NCI-H69 (cell line): ENCODE measurements at regions not wholly inside any gene's neighbourhood (a gene's known extent, or its start where the extent isn't known, plus 50 kb on each side); places are given as distances from the start of the nearest gene placed in this dataset.
A peak's percentile ranks its signal among the peaks of the same experiment; 100 is the strongest.

Experiments used
- DNase-seq: peaks from one replicate; lab custom pipeline; 2025; lab: John Stamatoyannopoulos, UW

DNA sequence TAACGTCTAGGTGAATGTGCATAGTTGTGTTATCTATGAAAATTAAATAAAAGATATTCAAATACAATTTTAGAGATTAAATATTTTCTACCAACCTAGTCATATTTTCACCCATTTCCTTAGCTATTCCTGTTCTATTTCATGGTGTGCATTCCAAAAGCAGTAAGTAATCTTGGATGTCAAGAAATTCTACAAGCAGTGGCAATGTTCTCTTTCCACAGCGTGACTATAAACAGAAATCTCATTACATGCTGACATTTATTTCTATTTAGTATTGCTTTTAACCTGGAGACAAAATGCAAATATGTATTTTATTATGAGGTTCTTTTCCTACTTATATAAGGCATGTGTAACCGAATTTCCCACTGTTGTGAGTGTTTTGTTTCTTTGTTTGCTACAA, 510.0 kb downstream of the ACTL7B start:
- no peak for DNase-seq

GRCh38 chr9:108339251-108339650, 516.5 kb downstream of the ACTL7B start:
- DNase-seq: peak; percentile 28

DNA sequence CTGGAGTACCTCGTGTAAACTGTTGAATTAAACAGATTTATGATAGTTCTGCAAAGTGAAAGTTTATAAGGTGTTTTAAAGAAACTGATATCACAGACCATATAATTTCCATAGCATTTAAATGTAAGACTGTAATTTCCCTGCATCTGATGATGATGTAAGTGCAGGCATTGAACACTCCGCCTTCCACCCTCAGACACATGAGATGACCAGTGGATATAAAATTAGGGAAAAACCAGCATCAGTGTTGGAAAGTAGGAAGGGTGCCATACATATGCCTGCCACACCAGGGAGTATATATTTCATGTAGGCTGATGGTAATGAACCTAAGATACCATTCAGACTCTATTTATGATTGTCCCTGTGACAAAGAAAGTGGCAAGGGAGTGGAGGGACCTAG, 519.2 kb downstream of the ACTL7B start:
- DNase-seq: no peak

DNA sequence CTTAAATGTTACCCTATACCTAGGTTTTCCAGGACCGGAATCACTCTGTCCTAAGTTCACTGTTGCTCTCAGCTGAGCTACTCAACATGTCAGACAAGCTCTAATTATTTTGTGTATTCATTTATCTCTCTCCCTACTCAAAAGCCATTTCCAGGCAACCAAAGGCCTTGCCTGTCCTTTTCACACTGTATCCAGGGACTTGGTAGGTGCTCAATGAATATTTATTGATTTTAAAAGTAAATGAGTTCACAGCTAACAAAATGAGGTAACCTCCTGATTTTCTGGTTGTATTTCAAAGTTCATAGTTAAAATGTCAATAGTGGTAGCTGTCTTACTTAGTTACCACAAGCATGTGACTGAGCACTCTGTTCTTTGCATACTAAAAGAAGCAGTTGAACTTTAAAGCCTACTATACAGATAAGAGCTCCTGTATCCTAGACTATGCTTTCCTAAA, 522.2 kb downstream of the ACTL7B start:
- DNase-seq: no peak

- DNase-seq: no peak
Measured at GRCh38 chr9:108331596-108331995, 524.2 kb downstream of the ACTL7B start.

GRCh38 chr9:108325406-108325805, 530.4 kb downstream of the ACTL7B start:
- no peak for DNase-seq

- DNase-seq: no peak
Measured at GRCh38 chr9:108323615-108324014, 532.2 kb downstream of the ACTL7B start.

- DNase-seq: peak; percentile 49
Measured at GRCh38 chr9:108322326-108323098, 533.3 kb downstream of the ACTL7B start.

DNA sequence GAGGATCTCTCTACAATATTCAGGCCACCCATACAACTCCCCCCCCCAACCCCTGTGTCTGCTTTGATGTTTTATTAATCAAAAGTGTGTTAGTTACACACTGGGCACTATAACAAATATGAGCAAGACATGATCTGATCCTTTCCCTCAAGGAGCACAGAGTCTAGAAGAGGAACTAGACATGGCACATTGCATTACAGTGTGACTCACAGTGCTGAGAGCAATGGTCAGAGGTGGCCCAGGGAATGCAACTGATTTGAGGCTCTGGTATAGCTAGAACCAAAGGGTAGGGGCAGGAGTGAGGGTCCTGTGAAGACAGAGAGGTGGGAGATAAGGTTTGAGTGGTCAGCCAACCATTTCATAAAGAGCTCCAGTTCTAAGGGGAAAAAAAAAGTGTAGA, 539.2 kb downstream of the ACTL7B start:
- no peak for DNase-seq

- DNase-seq: no peak
Measured at GRCh38 chr9:108316066-108316465, 539.7 kb downstream of the ACTL7B start.

GRCh38 chr9:108311745-108312144, 544.0 kb downstream of the ACTL7B start:
- DNase-seq: no peak

GRCh38 chr9:108310202-108310601, 545.6 kb downstream of the ACTL7B start:
- DNase-seq: no peak

DNA sequence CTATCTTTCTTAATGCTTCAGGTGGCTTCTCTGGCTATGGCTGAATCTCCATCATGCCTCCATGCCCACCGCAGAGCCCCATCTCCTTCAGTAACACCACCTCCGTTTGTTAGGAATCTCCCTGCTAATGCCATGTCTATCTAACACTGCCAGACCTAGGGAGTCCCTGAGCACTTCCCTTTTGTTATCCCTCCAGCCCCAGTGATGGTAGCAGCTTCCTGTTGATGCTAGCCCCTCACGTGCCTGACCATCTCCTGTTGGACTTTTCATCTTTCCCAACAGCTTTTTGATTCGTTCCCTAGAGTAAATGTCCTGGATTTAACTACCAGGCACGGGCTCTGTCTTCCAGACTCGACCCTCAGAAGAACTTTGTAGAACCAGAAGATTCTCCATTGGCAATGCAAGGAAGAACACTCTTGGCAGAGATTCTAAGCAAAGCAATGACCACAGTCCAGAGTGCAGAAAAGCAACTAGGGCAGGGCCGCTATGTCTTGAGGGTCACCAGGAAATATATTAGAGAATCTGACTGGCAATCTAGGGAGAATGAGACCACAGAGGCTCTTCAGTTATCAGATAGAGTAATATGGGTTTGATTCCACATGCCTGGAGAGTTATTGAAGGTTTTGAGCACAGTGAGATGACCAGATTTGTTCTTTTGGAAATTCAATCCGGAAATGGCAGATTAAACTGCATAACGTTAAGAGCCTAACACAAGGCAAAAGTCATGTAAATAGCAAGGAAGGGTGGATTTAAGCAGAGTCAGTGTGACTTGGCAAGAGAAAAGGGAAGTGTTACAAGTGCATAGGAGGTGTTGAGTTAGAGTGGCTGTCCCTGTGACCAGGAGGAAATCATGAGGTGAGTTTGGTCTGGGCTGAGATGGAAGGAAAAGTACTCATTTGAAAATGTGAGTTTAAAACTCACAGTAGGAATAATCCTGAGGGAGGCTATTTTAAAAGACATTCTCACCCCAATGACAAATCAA, 555.2 kb downstream of the ACTL7B start:
- DNase-seq: no peak

DNA sequence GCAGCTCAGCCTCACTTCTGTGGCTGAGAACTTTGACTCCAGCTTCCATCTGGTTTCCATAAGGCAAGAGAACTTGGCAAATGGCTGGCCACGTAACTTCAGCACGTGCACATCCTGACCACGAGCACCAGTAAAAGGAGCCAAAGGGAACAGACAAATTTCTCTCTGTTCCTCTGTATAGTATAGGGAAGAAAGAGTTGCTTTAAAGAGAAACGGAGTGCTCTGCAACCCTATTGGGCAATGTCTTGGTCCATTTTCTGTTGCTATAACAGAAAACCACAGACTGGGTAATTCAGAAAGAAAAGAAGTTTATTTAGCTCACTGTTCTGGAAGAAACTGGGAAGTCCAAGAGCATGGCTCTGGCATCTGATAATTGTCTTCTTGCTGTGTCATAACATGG, 558.7 kb downstream of the ACTL7B start:
- DNase-seq: no peak

GRCh38 chr9:108296056-108296455, 559.7 kb downstream of the ACTL7B start:
- DNase-seq: no peak

- DNase-seq: no peak
Measured at GRCh38 chr9:108291586-108291932, 564.2 kb downstream of the ACTL7B start.

DNA sequence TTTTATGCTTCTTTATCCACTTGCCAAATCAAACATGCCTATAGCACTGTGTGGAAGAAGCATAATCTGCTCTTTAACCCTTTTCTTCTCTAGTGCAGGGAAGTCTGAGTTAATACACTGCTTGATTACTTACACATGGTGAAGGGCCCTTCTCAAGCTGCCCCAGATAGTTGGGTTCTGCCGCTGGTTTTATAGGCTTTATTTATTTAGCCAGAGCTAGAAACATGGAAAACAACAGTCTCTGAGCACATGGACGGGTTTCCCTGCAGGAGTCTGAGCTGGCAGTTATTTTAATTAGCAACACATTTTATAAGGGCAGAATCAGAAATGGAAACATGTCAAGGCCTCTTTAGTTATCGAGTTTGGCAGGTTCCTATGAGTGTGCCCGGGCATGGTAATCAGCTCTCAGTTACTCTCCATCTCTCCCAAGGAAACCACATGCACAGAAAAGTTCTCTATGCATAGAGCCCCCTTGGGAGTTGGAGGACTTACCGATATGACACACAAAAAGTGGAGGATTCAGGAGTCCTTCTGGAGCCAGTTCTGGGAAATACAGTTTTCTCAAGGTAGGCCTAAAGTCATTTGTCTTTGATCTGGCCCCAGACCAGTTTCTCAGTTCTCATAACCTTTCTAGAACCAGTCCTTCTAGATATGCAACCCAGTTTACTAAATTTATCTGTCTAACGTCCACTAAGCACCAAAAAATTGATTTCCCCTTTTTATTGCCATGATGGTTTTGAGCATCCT, 564.8 kb downstream of the ACTL7B start:
- DNase-seq: no peak

GRCh38 chr9:108286638-108287206, 569.1 kb downstream of the ACTL7B start:
- DNase-seq: no peak

- DNase-seq: no peak
Measured at GRCh38 chr9:108283696-108284095, 572.1 kb downstream of the ACTL7B start.

DNA sequence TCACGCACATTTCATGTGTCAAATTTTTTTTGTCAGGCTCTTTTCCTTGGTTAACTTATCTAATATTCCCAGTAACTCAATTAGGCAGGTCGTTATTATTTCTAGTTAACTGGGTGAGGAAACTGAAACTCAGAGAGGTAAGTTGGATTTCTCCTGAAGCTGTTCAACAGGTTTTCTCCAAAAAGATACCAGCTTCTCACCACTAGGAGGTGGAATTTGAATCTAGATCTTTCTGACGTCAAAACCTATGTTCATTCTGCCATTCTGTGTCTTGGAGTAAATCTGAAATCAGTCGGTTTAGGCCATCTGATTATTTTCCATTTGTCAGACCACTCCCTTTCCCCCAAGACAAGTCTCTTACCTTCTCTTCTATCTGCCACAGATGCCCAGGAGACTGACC, 572.9 kb downstream of the ACTL7B start:
- DNase-seq: no peak

DNA sequence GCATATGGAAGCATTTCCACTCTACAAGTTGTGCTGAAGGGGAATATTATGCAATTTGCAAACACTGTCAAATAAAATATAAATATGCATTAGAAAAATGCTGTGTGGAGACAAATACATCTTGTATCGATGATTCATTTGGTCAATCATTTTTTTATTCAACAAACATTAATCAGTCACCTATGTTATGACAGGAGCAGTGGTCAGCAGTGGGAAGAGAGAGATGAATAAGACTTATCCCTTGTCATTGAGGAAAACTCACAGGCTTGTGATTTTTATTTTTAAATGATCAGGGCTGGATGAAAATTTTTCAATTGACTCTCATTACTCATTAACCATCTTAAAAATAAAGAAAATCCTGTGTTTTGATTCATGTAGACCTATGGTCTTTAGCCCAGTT, 574.1 kb downstream of the ACTL7B start:
- DNase-seq: no peak

DNA sequence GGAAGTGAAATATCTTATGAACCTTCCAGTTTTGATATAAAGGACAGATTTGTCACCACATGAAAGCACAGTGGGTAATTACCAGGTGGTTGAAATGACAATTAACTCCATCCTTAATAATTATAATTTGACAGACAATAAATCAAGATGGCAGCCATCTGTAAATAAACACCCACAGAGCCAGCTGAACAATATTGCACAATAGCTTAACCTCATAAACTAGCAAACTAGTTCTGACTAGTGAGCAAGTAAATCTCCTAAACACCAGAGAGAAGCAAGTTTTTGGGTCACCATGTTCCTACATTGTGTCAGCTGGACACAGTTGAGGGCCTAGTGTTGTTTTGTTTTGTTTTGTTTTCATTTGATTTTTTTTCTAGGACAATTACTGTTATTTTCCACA, 577.4 kb downstream of the ACTL7B start:
- DNase-seq: peak; percentile 93
